H9 (cell line): ENCODE measurements at regions not wholly inside any gene's neighbourhood (a gene's known extent, or its start where the extent isn't known, plus 50 kb on each side); places are given as distances from the start of the nearest gene placed in this dataset.
A peak's percentile ranks its signal among the peaks of the same experiment; 100 is the strongest.

Experiments used
- DNase-seq: peaks from one replicate; pipeline ENCODE4 v3.0.0-alpha.2; 2017
- H2AFZ ChIP-seq: one replicate; pipeline ENCODE4 v1.6.1; 2013; ENCODE audit warnings: mild to moderate bottlenecking, low read length, control low read depth, moderate library complexity
- H2AK5ac ChIP-seq: 2 replicates; pipeline ENCODE4 v1.6.1; 2013; ENCODE audit warnings: low read length, control low read depth, mixed read lengths; ENCODE audit not compliant: insufficient read length
- H2BK120ac ChIP-seq: one replicate; pipeline ENCODE4 v1.6.1; 2013; ENCODE audit warnings: low read depth, mild to moderate bottlenecking, low read length, control low read depth, inconsistent platforms; ENCODE audit not compliant: poor library complexity, severe bottlenecking
- H2BK12ac ChIP-seq: 2 replicates; pipeline ENCODE4 v1.6.1; 2013; ENCODE audit warnings: low read length, control low read depth, mixed read lengths, low read depth; ENCODE audit not compliant: insufficient read length
- H2BK15ac ChIP-seq: 2 replicates; pipeline ENCODE4 v1.6.1; 2013; ENCODE audit warnings: low read depth, low read length, control low read depth
- H2BK20ac ChIP-seq: one replicate; pipeline ENCODE4 v1.6.1; 2013; ENCODE audit warnings: low read depth, mild to moderate bottlenecking, low read length, control low read depth, inconsistent platforms; ENCODE audit not compliant: poor library complexity, severe bottlenecking
- H2BK5ac ChIP-seq: 2 replicates; pipeline ENCODE4 v1.6.1; 2013; ENCODE audit warnings: low read length, control low read depth, mixed read lengths; ENCODE audit not compliant: insufficient read length
- H3K14ac ChIP-seq: 2 replicates; pipeline ENCODE4 v1.6.1; 2013; ENCODE audit warnings: low read length, control low read depth; ENCODE audit not compliant: insufficient read depth
- H3K18ac ChIP-seq: 2 replicates; pipeline ENCODE4 v1.6.1; 2013; ENCODE audit warnings: low read depth, mild to moderate bottlenecking, mixed read lengths, low read length, control low read depth; ENCODE audit not compliant: insufficient read length
- H3K23ac ChIP-seq: 2 replicates; pipeline ENCODE4 v1.6.1; 2013; ENCODE audit warnings: low read length, control low read depth, mixed read lengths, low read depth; ENCODE audit not compliant: insufficient read length
- H3K23me2 ChIP-seq: 2 replicates; pipeline ENCODE4 v1.6.1; 2013; ENCODE audit warnings: low read depth, mild to moderate bottlenecking, mixed read lengths, low read length, control low read depth; ENCODE audit not compliant: insufficient read length, poor library complexity, severe bottlenecking
- H3K27ac ChIP-seq: 2 replicates; pipeline ENCODE4 v1.5.1; 2013; ENCODE audit warnings: low read length, control low read depth, mixed read lengths, low read depth; ENCODE audit not compliant: insufficient read length
- H3K27me3 ChIP-seq: 2 replicates; pipeline ENCODE4 v1.6.1; 2013; ENCODE audit warnings: low read length, control low read depth, inconsistent platforms; ENCODE audit not compliant: insufficient read depth
- H3K4ac ChIP-seq: 2 replicates; pipeline ENCODE4 v1.6.1; 2013; ENCODE audit warnings: low read depth, mild to moderate bottlenecking, control low read depth, inconsistent platforms, low read length, moderate library complexity
- H3K4me1 ChIP-seq: 2 replicates; pipeline ENCODE4 v1.6.1; 2013; ENCODE audit warnings: low read length, control low read depth, inconsistent platforms; ENCODE audit not compliant: insufficient read depth
- H3K4me2 ChIP-seq: 2 replicates; pipeline ENCODE4 v1.6.1; 2013; ENCODE audit warnings: low read length, control low read depth, mixed read lengths; ENCODE audit not compliant: insufficient read length, insufficient read depth
- H3K56ac ChIP-seq: 2 replicates; pipeline ENCODE4 v1.6.1; 2013; ENCODE audit warnings: low read depth, mild to moderate bottlenecking, mixed read lengths, low read length, control low read depth; ENCODE audit not compliant: insufficient read length
- H3K79me1 ChIP-seq: 2 replicates; pipeline ENCODE4 v1.6.1; 2013; ENCODE audit warnings: low read depth, mild to moderate bottlenecking, moderate library complexity, low read length, control low read depth, inconsistent platforms; ENCODE audit not compliant: insufficient read depth, poor library complexity, severe bottlenecking
- H3K79me2 ChIP-seq: 2 replicates; pipeline ENCODE4 v1.6.1; 2013; ENCODE audit warnings: low read length, control low read depth, inconsistent platforms; ENCODE audit not compliant: insufficient read depth
- H3K9ac ChIP-seq: 2 replicates; pipeline ENCODE4 v1.6.1; 2013; ENCODE audit warnings: low read length, control low read depth, mixed read lengths; ENCODE audit not compliant: insufficient read length; ENCODE audit errors: extremely low read depth
- H3K9me3 ChIP-seq: one replicate; pipeline ENCODE4 v1.6.1; 2013; ENCODE audit warnings: low read depth, low read length, inconsistent platforms; ENCODE audit not compliant: control insufficient read depth
- H3T11ph ChIP-seq: one replicate; pipeline ENCODE4 v1.6.1; 2013; ENCODE audit warnings: mild to moderate bottlenecking, low read length, control low read depth, inconsistent platforms
- H4K20me1 ChIP-seq: one replicate; pipeline ENCODE4 v1.6.1; 2013; ENCODE audit not compliant: control insufficient read depth, insufficient read length, insufficient read depth
- H4K5ac ChIP-seq: 2 replicates; pipeline ENCODE4 v1.6.1; 2013; ENCODE audit warnings: low read depth, mild to moderate bottlenecking, mixed read lengths, low read length, control low read depth; ENCODE audit not compliant: insufficient read length
- H4K8ac ChIP-seq: replicated peaks from 2 replicates; pipeline ENCODE4 v1.6.1; 2013; ENCODE audit warnings: low read length, control low read depth, mixed read lengths, low read depth; ENCODE audit not compliant: insufficient read length
- H4K91ac ChIP-seq: 2 replicates; pipeline ENCODE4 v1.6.1; 2013; ENCODE audit warnings: low read depth, mild to moderate bottlenecking, moderate library complexity, mixed read lengths, low read length, control low read depth; ENCODE audit not compliant: insufficient read length
- H3K27ac Mint-ChIP-seq, 3 experiments: 2 replicates in 2 of 3; 3 replicates in 1 of 3; pipeline ENCODE4 v1.8.0; 2020 to 2021; ENCODE audit warnings: mixed read lengths in 3 of 3, mild to moderate bottlenecking in 1 of 3, moderate library complexity in 1 of 3
- H3K27me3 Mint-ChIP-seq: 2 replicates; pipeline ENCODE4 v1.8.0; 2021; ENCODE audit warnings: low read depth, mild to moderate bottlenecking, moderate library complexity, mixed read lengths
- H3K36me3 Mint-ChIP-seq, 3 experiments: 2 replicates in 2 of 3; 3 replicates in 1 of 3; pipeline ENCODE4 v1.8.0; 2020 to 2021; ENCODE audit warnings: low read depth in 3 of 3, mixed read lengths in 3 of 3; ENCODE audit not compliant: insufficient read depth in 1 of 3
- H3K4me1 Mint-ChIP-seq, 2 experiments: 2 replicates each; pipeline ENCODE4 v1.8.0; 2020; ENCODE audit warnings: mixed read lengths in 2 of 2
- H3K4me3 Mint-ChIP-seq, 2 experiments: 2 replicates in 1 of 2; 3 replicates in 1 of 2; pipeline ENCODE4 v1.8.0; 2020 to 2021; ENCODE audit warnings: mild to moderate bottlenecking in 2 of 2, mixed read lengths in 2 of 2, moderate library complexity in 1 of 2
- H3K9me3 Mint-ChIP-seq, 2 experiments: 2 replicates in 1 of 2; 3 replicates in 1 of 2; pipeline ENCODE4 v1.8.0; 2020; ENCODE audit warnings: mild to moderate bottlenecking in 2 of 2, mixed read lengths in 2 of 2, moderate library complexity in 1 of 2
- WGBS: extraction: QIAGEN DNeasy Blood & Tissue Kit; methylation state at CpG from one replicate; pipeline ENCODE4 v1.1.7; 2013; ENCODE audit warnings: missing lambda C conversion rate, low lambda C conversion rate, mixed read lengths; ENCODE audit not compliant: insufficient read length; ENCODE audit errors: extremely low coverage; 5-methylcytosine and 5-hydroxymethylcytosine counted together
- TF ChIP-seq, protein P1 (sequence below): fragments of 200-600 bp; sonication (generic); conservative IDR thresholded peaks from 3 replicates; pipeline ENCODE4 v1.8.0; 2021; ENCODE audit warnings: antibody characterized with exemption, mild to moderate bottlenecking

DNA sequence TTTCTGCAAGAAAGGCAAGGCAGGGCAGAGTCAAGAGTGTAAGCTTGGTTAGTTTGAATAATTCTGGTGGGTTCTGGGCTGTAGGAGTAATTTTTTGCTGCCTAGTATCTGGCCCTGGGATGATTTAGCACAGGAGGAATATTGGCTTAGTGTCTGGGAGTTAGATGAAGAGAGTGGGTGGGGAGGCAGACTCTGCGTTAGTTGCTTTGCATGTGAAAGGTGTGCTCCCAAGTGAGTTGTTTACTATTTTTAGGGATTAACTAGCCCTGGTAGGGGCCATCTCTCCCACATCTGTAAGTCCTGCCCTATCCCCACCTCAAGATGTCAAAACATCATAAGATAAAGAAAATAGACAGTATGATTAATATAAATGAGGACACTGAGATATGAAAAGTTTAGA, 249.7 kb downstream of the LRIG3 start:
- H3K27ac Mint-ChIP-seq, result peak overlapping the region in 1 of 3 experiments; percentile 23; a peak in 3 of 7 replicates
- Histone ChIP-seq H3K14ac (no peak overlapping the region), H3K79me2 (no peaks in the 10 kb centered on the region), H3K4me1 (peaks cover 5% of the 10 kb centered on the region; the same call in 1 of the 2 replicates), H2BK12ac (no peak overlapping the region), H3K23me2 (no peaks in the 10 kb centered on the region), H3K56ac (no peak overlapping the region), H4K8ac (no peak overlapping the region), H3K23ac (no peak overlapping the region), H2AK5ac (no peak overlapping the region), H4K91ac (no peak overlapping the region), H3K27ac (no peak overlapping the region), H3K9ac (no peak overlapping the region), H4K20me1 (no peaks in the 10 kb centered on the region), H3T11ph (no peak overlapping the region), H3K4ac (no peak overlapping the region), H4K5ac (no peak overlapping the region), H2BK5ac (no peak overlapping the region), H3K27me3 (no peaks in the 10 kb centered on the region), H3K9me3 (no peaks in the 10 kb centered on the region), H2BK20ac (no peak overlapping the region), H2BK15ac (no peak overlapping the region), H3K79me1 (no peaks in the 10 kb centered on the region), H3K18ac (no peak overlapping the region), H3K4me2 (no peak overlapping the region), H2BK120ac (no peak overlapping the region), H2AFZ (no peak overlapping the region)
- TF ChIP-seq, protein P1, sequence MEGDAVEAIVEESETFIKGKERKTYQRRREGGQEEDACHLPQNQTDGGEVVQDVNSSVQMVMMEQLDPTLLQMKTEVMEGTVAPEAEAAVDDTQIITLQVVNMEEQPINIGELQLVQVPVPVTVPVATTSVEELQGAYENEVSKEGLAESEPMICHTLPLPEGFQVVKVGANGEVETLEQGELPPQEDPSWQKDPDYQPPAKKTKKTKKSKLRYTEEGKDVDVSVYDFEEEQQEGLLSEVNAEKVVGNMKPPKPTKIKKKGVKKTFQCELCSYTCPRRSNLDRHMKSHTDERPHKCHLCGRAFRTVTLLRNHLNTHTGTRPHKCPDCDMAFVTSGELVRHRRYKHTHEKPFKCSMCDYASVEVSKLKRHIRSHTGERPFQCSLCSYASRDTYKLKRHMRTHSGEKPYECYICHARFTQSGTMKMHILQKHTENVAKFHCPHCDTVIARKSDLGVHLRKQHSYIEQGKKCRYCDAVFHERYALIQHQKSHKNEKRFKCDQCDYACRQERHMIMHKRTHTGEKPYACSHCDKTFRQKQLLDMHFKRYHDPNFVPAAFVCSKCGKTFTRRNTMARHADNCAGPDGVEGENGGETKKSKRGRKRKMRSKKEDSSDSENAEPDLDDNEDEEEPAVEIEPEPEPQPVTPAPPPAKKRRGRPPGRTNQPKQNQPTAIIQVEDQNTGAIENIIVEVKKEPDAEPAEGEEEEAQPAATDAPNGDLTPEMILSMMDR, result no peak
- WGBS, result no CpG with 5 or more reads among the region's 1 CpG
- H3K4me1 Mint-ChIP-seq, result peaks cover 13 to 19% of the 10 kb centered on the region in 2 experiments
- H3K9me3 Mint-ChIP-seq, result no peaks in the 10 kb centered on the region; a peak in 1 of 5 replicates
- peaks cover 0 to 7% (median 0%) of the 10 kb centered on the region in 3 experiments; a peak in 3 of 7 replicates for H3K36me3 Mint-ChIP-seq
- no peak for DNase-seq
- H3K27me3 Mint-ChIP-seq, result no peaks in the 10 kb centered on the region
- no peak overlapping the region for H3K4me3 Mint-ChIP-seq
